H9 (cell line): ENCODE measurements at regions not wholly inside any gene's neighbourhood (a gene's known extent, or its start where the extent isn't known, plus 50 kb on each side); places are given as distances from the start of the nearest gene placed in this dataset.

Experiments used
- DNase-seq: peaks from one replicate; pipeline ENCODE4 v3.0.0-alpha.2; 2017
- H2AFZ ChIP-seq: one replicate; pipeline ENCODE4 v1.6.1; 2013; ENCODE audit warnings: mild to moderate bottlenecking, low read length, control low read depth, moderate library complexity
- H2AK5ac ChIP-seq: 2 replicates; pipeline ENCODE4 v1.6.1; 2013; ENCODE audit warnings: low read length, control low read depth, mixed read lengths; ENCODE audit not compliant: insufficient read length
- H2BK120ac ChIP-seq: one replicate; pipeline ENCODE4 v1.6.1; 2013; ENCODE audit warnings: low read depth, mild to moderate bottlenecking, low read length, control low read depth, inconsistent platforms; ENCODE audit not compliant: poor library complexity, severe bottlenecking
- H2BK12ac ChIP-seq: 2 replicates; pipeline ENCODE4 v1.6.1; 2013; ENCODE audit warnings: low read length, control low read depth, mixed read lengths, low read depth; ENCODE audit not compliant: insufficient read length
- H2BK15ac ChIP-seq: 2 replicates; pipeline ENCODE4 v1.6.1; 2013; ENCODE audit warnings: low read depth, low read length, control low read depth
- H2BK20ac ChIP-seq: one replicate; pipeline ENCODE4 v1.6.1; 2013; ENCODE audit warnings: low read depth, mild to moderate bottlenecking, low read length, control low read depth, inconsistent platforms; ENCODE audit not compliant: poor library complexity, severe bottlenecking
- H2BK5ac ChIP-seq: 2 replicates; pipeline ENCODE4 v1.6.1; 2013; ENCODE audit warnings: low read length, control low read depth, mixed read lengths; ENCODE audit not compliant: insufficient read length
- H3K14ac ChIP-seq: 2 replicates; pipeline ENCODE4 v1.6.1; 2013; ENCODE audit warnings: low read length, control low read depth; ENCODE audit not compliant: insufficient read depth
- H3K18ac ChIP-seq: 2 replicates; pipeline ENCODE4 v1.6.1; 2013; ENCODE audit warnings: low read depth, mild to moderate bottlenecking, mixed read lengths, low read length, control low read depth; ENCODE audit not compliant: insufficient read length
- H3K23ac ChIP-seq: 2 replicates; pipeline ENCODE4 v1.6.1; 2013; ENCODE audit warnings: low read length, control low read depth, mixed read lengths, low read depth; ENCODE audit not compliant: insufficient read length
- H3K23me2 ChIP-seq: 2 replicates; pipeline ENCODE4 v1.6.1; 2013; ENCODE audit warnings: low read depth, mild to moderate bottlenecking, mixed read lengths, low read length, control low read depth; ENCODE audit not compliant: insufficient read length, poor library complexity, severe bottlenecking
- H3K27ac ChIP-seq: 2 replicates; pipeline ENCODE4 v1.5.1; 2013; ENCODE audit warnings: low read length, control low read depth, mixed read lengths, low read depth; ENCODE audit not compliant: insufficient read length
- H3K27me3 ChIP-seq: 2 replicates; pipeline ENCODE4 v1.6.1; 2013; ENCODE audit warnings: low read length, control low read depth, inconsistent platforms; ENCODE audit not compliant: insufficient read depth
- H3K4ac ChIP-seq: 2 replicates; pipeline ENCODE4 v1.6.1; 2013; ENCODE audit warnings: low read depth, mild to moderate bottlenecking, control low read depth, inconsistent platforms, low read length, moderate library complexity
- H3K4me1 ChIP-seq: 2 replicates; pipeline ENCODE4 v1.6.1; 2013; ENCODE audit warnings: low read length, control low read depth, inconsistent platforms; ENCODE audit not compliant: insufficient read depth
- H3K4me2 ChIP-seq: 2 replicates; pipeline ENCODE4 v1.6.1; 2013; ENCODE audit warnings: low read length, control low read depth, mixed read lengths; ENCODE audit not compliant: insufficient read length, insufficient read depth
- H3K56ac ChIP-seq: 2 replicates; pipeline ENCODE4 v1.6.1; 2013; ENCODE audit warnings: low read depth, mild to moderate bottlenecking, mixed read lengths, low read length, control low read depth; ENCODE audit not compliant: insufficient read length
- H3K79me1 ChIP-seq: 2 replicates; pipeline ENCODE4 v1.6.1; 2013; ENCODE audit warnings: low read depth, mild to moderate bottlenecking, moderate library complexity, low read length, control low read depth, inconsistent platforms; ENCODE audit not compliant: insufficient read depth, poor library complexity, severe bottlenecking
- H3K79me2 ChIP-seq: 2 replicates; pipeline ENCODE4 v1.6.1; 2013; ENCODE audit warnings: low read length, control low read depth, inconsistent platforms; ENCODE audit not compliant: insufficient read depth
- H3K9ac ChIP-seq: 2 replicates; pipeline ENCODE4 v1.6.1; 2013; ENCODE audit warnings: low read length, control low read depth, mixed read lengths; ENCODE audit not compliant: insufficient read length; ENCODE audit errors: extremely low read depth
- H3K9me3 ChIP-seq: one replicate; pipeline ENCODE4 v1.6.1; 2013; ENCODE audit warnings: low read depth, low read length, inconsistent platforms; ENCODE audit not compliant: control insufficient read depth
- H3T11ph ChIP-seq: one replicate; pipeline ENCODE4 v1.6.1; 2013; ENCODE audit warnings: mild to moderate bottlenecking, low read length, control low read depth, inconsistent platforms
- H4K20me1 ChIP-seq: one replicate; pipeline ENCODE4 v1.6.1; 2013; ENCODE audit not compliant: control insufficient read depth, insufficient read length, insufficient read depth
- H4K5ac ChIP-seq: 2 replicates; pipeline ENCODE4 v1.6.1; 2013; ENCODE audit warnings: low read depth, mild to moderate bottlenecking, mixed read lengths, low read length, control low read depth; ENCODE audit not compliant: insufficient read length
- H4K8ac ChIP-seq: replicated peaks from 2 replicates; pipeline ENCODE4 v1.6.1; 2013; ENCODE audit warnings: low read length, control low read depth, mixed read lengths, low read depth; ENCODE audit not compliant: insufficient read length
- H4K91ac ChIP-seq: 2 replicates; pipeline ENCODE4 v1.6.1; 2013; ENCODE audit warnings: low read depth, mild to moderate bottlenecking, moderate library complexity, mixed read lengths, low read length, control low read depth; ENCODE audit not compliant: insufficient read length
- H3K27ac Mint-ChIP-seq, 3 experiments: 2 replicates in 2 of 3; 3 replicates in 1 of 3; pipeline ENCODE4 v1.8.0; 2020 to 2021; ENCODE audit warnings: mixed read lengths in 3 of 3, mild to moderate bottlenecking in 1 of 3, moderate library complexity in 1 of 3
- H3K27me3 Mint-ChIP-seq: 2 replicates; pipeline ENCODE4 v1.8.0; 2021; ENCODE audit warnings: low read depth, mild to moderate bottlenecking, moderate library complexity, mixed read lengths
- H3K36me3 Mint-ChIP-seq, 3 experiments: 2 replicates in 2 of 3; 3 replicates in 1 of 3; pipeline ENCODE4 v1.8.0; 2020 to 2021; ENCODE audit warnings: low read depth in 3 of 3, mixed read lengths in 3 of 3; ENCODE audit not compliant: insufficient read depth in 1 of 3
- H3K4me1 Mint-ChIP-seq, 2 experiments: 2 replicates each; pipeline ENCODE4 v1.8.0; 2020; ENCODE audit warnings: mixed read lengths in 2 of 2
- H3K4me3 Mint-ChIP-seq, 2 experiments: 2 replicates in 1 of 2; 3 replicates in 1 of 2; pipeline ENCODE4 v1.8.0; 2020 to 2021; ENCODE audit warnings: mild to moderate bottlenecking in 2 of 2, mixed read lengths in 2 of 2, moderate library complexity in 1 of 2
- H3K9me3 Mint-ChIP-seq, 2 experiments: 2 replicates in 1 of 2; 3 replicates in 1 of 2; pipeline ENCODE4 v1.8.0; 2020; ENCODE audit warnings: mild to moderate bottlenecking in 2 of 2, mixed read lengths in 2 of 2, moderate library complexity in 1 of 2
- CTCF ChIP-seq: fragments of 200-600 bp; sonication (generic); conservative IDR thresholded peaks from 3 replicates; pipeline ENCODE4 v1.8.0; 2021; ENCODE audit warnings: antibody characterized with exemption, mild to moderate bottlenecking

GRCh38 chr4:29558789-29559188 is 1161.4 kb upstream of the PCDH7 start:
- Histone ChIP-seq H2BK120ac (no peak overlapping the region), H4K8ac (no peak overlapping the region), H4K5ac (no peak overlapping the region), H2AK5ac (no peak overlapping the region), H3K14ac (no peak overlapping the region), H2BK20ac (no peak overlapping the region), H3K23me2 (no peaks in the 10 kb centered on the region), H3K56ac (no peak overlapping the region), H3K79me1 (no peaks in the 10 kb centered on the region), H2BK15ac (no peak overlapping the region), H3K4ac (no peak overlapping the region), H2BK12ac (no peak overlapping the region), H3K79me2 (no peaks in the 10 kb centered on the region), H2AFZ (no peak overlapping the region), H4K20me1 (no peaks in the 10 kb centered on the region), H3K27ac (no peak overlapping the region), H3K9me3 (no peaks in the 10 kb centered on the region), H3K23ac (no peak overlapping the region), H3K4me2 (no peak overlapping the region), H2BK5ac (no peak overlapping the region), H3K18ac (no peak overlapping the region), H3K9ac (no peak overlapping the region), H4K91ac (no peak overlapping the region), H3K27me3 (no peaks in the 10 kb centered on the region), H3T11ph (no peak overlapping the region), H3K4me1 (no peaks in the 10 kb centered on the region)
- no peak overlapping the region for H3K27ac Mint-ChIP-seq
- no peak for DNase-seq
- no peak overlapping the region for H3K4me3 Mint-ChIP-seq
- no peak for TF ChIP-seq CTCF
- no peaks in the 10 kb centered on the region for H3K27me3 Mint-ChIP-seq
- H3K9me3 Mint-ChIP-seq, result peaks cover 0 to 7% of the 10 kb centered on the region in 2 experiments; a peak in 3 of 5 replicates
- no peaks in the 10 kb centered on the region; a peak in 1 of 7 replicates for H3K36me3 Mint-ChIP-seq
- no peaks in the 10 kb centered on the region for H3K4me1 Mint-ChIP-seq
